GM12872 (cell line): ENCODE measurements at regions not wholly inside any gene's neighbourhood (a gene's known extent, or its start where the extent isn't known, plus 50 kb on each side); places are given as distances from the start of the nearest gene placed in this dataset.

Source experiments
- CTCF ChIP-seq: IDR thresholded peaks from 3 replicates; pipeline ENCODE4 v1.5.1; 2011; ENCODE audit warnings: low read depth, mild to moderate bottlenecking, low read length, moderate library complexity; ENCODE audit not compliant: insufficient read depth

GRCh38 chr22:46091277-46091977 lies 58.9 kb upstream of the PPARA start:
- TF ChIP-seq CTCF = no peak

GRCh38 chr22:46092011-46092410 lies 58.3 kb upstream of the PPARA start:
- no peak for TF ChIP-seq CTCF

GRCh38 chr22:46092670-46093410 lies 57.5 kb upstream of the PPARA start:
- no peak for TF ChIP-seq CTCF

- TF ChIP-seq CTCF = no peak
Observed at GRCh38 chr22:46093796-46094195, 56.5 kb upstream of the PPARA start.

- no peak for TF ChIP-seq CTCF
Observed at GRCh38 chr22:46094676-46095075, 55.6 kb upstream of the PPARA start.

GRCh38 chr22:46096051-46096450 lies 54.3 kb upstream of the PPARA start:
- no peak for TF ChIP-seq CTCF

GRCh38 chr22:46096706-46097230 lies 53.6 kb upstream of the PPARA start:
- TF ChIP-seq CTCF = no peak
